GM13976 (cell line): ENCODE measurements at regions not wholly inside any gene's neighbourhood (a gene's known extent, or its start where the extent isn't known, plus 50 kb on each side); places are given as distances from the start of the nearest gene placed in this dataset.

ENCODE experiments used
- DNase-seq: peaks from one replicate; pipeline ENCODE4 v3.0.0; 2012; ENCODE audit warnings: low spot score
- CTCF ChIP-seq: IDR thresholded peaks from 2 replicates; pipeline ENCODE4 v1.5.1; 2012; ENCODE audit warnings: borderline replicate concordance, mild to moderate bottlenecking; ENCODE audit not compliant: insufficient read depth; ENCODE audit errors: extremely low read depth, missing control alignments, control extremely low read depth
- in situ Hi-C: fragments of 300-500 bp; cut with MboI; formaldehyde crosslinking; loops from one replicate; pipeline ENCODE4 v1.12.0; 2022; ENCODE audit warnings: low sequenced_read_pairs, mixed read lengths, inconsistent platforms; ENCODE audit not compliant: unreplicated experiment

- no peak for TF ChIP-seq CTCF
- no peak for DNase-seq
- in situ Hi-C loops: no loop called here
These were observed 1341.5 kb upstream of the ACVR2A start for GRCh38 chr2:146503366-146503765.

DNA sequence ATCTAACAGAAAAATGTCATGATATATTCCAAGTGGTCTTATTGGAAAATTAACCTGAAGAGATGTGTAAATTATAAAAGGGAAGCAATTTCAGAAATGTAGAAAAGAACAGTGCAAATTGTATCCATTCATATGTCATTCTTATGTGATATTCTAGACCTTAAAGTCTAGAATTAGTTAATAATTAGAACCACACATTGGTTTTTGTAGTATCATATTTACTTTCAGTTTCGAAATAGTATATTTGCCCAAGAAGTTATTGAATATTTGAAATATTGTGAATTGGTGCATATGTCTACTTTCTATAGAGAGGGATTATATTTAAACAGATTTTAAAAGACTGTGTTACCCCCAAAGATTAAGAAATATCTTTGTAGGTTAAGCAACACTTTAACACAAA lies 1348.6 kb upstream of the ACVR2A start:
- in situ Hi-C loops: no loop called here
- TF ChIP-seq CTCF: no peak
- DNase-seq: no peak

DNA sequence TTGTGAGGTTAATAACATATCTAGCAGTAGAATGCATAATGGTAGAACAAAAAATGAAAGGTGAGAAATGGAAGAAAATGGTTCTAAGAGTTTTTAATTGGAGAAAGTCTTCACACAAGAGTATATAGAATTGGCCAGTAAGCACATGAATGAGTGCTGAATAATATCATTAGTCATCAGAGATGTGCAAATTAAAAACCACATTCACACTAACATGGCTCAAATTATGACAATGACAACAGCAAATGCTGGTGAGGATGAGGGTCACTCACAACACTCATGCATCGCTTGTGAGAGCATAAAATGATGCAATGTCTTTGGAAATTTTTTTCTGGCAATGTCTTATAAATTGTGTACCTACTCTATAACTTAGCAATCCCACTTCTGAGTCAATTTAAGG lies 1355.4 kb upstream of the ACVR2A start:
- no peak for TF ChIP-seq CTCF
- in situ Hi-C loops: no loop called here

GRCh38 chr2:146481629-146482028 lies 1363.2 kb upstream of the ACVR2A start:
- DNase-seq: no peak
- TF ChIP-seq CTCF: no peak
- in situ Hi-C loops: no loop called here

More for the DNA sequence above, 1355.4 kb upstream of the ACVR2A start:
- DNase-seq: no peak

- no peak for TF ChIP-seq CTCF
- DNase-seq: peak; percentile 9
- in situ Hi-C loops: no loop called here
These were observed 1367.4 kb upstream of the ACVR2A start for GRCh38 chr2:146477383-146477782.

DNA sequence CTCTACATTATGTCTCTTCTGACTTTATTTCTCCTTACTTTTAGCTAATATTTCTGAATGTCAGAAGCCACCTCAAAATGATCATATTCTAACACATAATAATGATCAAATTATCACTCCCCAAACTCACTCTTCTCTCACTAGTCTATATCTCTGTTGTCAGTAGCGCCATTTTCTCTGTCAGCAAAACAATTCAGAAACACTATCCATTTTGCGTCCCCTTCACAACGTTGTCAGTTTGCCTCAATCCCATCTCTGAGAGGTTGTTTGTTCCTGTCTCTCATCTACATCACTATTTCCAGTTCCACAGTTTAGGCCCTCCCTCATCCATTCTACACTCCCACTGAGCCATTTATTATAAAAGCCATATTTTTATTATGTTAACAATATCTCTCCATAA lies 1376.3 kb upstream of the ACVR2A start:
- in situ Hi-C loops: no loop called here
- DNase-seq: no peak
- no peak for TF ChIP-seq CTCF

GRCh38 chr2:146467425-146467824 lies 1377.4 kb upstream of the ACVR2A start:
- no peak for DNase-seq
- TF ChIP-seq CTCF: no peak
- in situ Hi-C loops: no loop called here
